Stimulated activated CD4-positive, alpha-beta T cell treated with anti-CD3 and anti-CD28 coated beads, Interleukin-4, amount 100 ng/mL, for 1 hour (primary cell): ENCODE measurements at regions not wholly inside any gene's neighbourhood (a gene's known extent, or its start where the extent isn't known, plus 50 kb on each side); places are given as distances from the start of the nearest gene placed in this dataset.
"Not testable (repeated sequence)": the region's sequence is repeated elsewhere in the genome, so short reads cannot be mapped to it uniquely, and the experiment has no call there.

Experiments
- DNase-seq: peaks from one replicate; pipeline ENCODE4 v3.0.0-alpha.2; 2020

DNA sequence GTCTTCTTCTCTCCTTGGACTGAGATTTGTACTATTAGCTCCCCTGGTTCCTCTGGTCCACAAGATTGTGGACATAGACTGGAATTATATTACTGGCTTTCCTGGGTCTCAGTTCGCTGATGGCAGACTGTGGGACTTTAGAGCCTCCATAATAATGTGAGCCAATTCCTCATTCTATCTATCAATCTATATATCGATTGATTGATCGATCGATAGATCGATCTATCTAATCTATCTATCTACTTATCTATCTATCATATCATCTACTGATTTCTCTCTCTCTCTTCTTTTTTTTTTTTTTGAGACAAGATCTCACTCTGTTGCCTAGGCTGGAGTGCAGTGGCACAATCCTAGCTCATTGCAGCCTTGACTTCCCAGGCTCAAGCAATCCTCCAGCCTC lies 51.5 kb upstream of the DDR1 start:
- DNase-seq = no peak

DNA sequence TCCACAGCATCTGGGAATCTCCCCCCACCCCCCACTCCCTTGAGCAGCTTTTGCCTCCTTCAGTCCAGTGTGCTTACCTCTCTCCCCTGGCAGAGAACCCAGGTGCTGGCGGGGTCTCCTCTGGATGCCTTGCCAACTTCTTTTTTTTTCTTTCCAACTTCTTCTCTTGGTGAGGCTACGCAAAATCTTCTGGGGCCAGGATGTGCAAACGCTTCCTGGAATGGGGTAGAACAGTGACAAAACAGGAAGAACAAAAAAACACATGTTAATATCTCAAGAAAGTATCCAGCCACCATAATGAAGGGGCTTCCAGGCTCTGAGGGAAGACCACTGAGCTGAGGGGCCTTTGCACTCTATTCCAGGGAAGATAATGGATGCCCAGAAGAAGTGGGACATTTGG lies 53.9 kb upstream of the DDR1 start:
- no peak for DNase-seq

DNA sequence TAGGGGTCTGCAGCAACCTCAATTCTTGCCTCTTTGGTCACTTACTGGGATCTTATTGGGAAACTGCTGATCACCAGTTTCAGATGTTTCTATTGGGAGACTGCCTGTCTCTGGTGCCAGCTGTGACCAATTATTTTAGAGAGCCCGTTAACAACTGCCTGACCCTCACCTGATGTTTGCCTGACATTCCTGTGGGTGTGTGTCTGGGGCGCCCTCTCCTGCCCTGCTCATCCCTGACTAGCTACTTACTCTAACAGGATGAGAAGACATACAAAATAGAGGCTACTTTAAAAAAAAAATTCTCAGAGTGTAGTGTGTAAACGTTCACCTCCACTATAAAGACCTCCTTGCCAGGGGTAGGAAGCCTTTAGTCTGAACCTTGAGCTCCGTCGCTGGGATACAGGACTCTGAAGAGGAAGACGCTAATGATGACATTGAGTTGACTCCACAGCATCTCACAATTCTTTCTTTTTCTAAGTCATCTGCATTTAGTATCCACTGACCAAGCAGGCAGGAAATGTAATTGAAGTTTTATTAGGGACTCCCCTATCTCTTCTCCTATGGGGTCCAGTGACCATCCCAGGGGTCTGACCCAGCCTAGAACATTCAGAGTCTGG lies 54.6 kb upstream of the DDR1 start:
- no peak for DNase-seq

DNA sequence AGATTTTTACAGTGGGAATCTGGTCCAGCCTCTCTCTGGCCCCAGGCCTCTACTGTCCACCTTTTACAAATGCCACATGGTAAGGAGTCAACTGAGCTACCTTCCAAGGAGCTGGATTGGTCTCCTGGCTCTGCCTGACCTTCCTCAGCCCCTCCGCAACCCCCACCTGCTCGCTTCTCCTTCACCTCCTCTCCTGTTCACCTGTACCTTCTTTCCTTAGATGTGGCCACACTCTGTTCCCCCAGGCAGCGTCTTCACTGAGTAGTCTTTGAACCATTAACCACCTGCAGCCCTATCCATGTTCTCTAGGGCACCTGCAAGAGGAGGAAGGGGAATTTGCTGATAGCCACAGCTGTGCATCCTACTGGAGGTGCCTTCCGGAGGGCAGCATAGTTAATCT lies 55.3 kb upstream of the DDR1 start:
- no peak for DNase-seq

DNA sequence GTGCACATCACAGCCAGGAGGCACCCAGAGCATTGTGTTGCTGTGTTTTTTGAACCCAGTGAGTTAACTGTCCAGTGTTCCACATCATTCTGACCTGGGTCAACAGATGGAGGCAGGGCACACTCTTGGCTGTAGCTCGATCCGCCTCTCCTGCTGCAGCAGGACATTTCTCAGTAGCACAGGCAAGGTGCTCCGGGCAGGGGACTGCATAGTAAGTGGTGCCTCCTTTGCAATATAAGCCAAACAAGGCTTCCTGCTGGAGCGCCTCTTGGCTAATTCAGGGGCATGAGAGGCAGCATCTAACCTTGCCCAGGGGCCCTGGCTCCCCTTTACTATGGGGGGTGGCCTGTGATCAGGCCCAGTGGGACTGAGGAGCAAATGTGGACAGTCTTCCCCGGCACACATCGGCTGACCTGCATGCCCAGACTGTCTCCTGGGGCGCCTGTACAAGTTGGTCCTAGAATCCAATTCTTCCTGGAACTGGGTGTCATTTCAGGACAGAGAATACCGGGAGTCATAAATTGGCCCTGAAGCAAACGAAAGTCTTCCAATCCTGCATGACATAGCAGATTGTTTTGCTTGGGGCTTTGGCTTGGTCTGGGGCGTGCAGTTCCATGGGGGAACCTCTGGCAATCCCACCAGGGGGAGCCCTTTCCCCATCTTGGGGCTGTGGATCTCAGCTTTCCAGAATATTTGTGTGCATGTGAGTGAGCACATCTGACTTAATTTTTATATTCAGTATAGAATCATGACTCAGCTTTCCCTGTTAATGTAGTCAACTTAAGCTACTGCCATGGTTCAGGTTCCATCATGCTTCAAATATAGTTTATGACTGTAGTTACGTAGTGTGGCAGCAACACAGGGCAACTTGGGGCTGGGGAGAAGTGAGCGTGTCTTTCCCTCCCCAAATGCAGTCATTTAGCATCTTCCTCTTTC lies 56.0 kb upstream of the DDR1 start:
- peak; percentile 86 for DNase-seq

DNA sequence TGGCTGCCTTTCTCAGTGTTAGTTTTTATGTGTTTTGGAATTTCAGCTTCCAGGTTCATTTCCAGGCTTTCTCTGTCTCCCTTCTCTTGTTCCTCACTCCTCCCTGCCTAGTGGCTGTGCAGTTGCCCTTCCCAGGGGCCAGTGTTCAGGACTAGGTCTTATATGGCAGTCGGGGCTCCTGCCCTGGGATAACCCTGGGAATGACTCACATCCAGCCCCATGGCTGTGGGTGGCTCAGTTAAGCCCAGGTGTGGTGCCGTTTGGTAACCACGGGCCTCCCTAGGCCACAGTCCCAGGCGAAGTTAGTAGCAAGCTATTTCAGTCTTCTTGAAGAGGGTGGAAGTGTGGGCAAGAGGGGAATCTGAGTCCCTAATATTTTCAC lies 57.4 kb upstream of the DDR1 start:
- DNase-seq = no peak

DNA sequence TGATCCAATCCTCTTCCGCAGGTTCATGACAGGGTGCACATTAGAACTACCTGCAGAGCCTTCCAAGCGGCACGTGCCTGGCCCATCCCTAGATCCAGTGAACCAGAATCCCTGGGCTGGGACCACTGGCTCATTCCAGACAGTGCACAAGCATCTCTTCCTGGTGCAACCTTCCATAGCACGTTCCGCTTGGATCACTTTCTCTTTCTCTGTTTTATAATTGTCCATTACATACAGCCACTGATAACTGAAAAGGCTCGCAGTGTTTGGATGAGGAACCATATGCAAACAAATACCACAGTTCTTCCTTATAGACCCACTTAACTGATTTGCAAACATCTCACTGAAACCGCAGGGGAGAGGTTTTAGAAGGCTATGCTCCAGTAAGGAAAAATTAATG lies 59.6 kb upstream of the DDR1 start:
- no peak for DNase-seq

DNA sequence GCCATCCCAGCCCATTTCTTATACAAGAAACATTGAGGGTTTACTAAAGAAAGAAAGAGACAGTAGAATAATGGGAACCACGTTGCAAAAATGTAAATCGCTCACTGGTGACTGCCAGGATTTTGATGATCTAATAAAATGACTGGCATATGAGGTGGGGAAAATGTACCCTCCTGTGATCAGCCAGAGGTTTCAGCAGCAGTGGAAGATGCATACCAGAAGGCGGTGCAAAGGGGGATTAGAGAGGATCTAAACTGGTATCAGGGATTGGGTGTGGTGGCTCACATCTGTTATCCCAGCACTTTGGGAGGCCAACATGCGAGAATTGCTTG lies 60.8 kb upstream of the DDR1 start:
- DNase-seq = no peak

DNA sequence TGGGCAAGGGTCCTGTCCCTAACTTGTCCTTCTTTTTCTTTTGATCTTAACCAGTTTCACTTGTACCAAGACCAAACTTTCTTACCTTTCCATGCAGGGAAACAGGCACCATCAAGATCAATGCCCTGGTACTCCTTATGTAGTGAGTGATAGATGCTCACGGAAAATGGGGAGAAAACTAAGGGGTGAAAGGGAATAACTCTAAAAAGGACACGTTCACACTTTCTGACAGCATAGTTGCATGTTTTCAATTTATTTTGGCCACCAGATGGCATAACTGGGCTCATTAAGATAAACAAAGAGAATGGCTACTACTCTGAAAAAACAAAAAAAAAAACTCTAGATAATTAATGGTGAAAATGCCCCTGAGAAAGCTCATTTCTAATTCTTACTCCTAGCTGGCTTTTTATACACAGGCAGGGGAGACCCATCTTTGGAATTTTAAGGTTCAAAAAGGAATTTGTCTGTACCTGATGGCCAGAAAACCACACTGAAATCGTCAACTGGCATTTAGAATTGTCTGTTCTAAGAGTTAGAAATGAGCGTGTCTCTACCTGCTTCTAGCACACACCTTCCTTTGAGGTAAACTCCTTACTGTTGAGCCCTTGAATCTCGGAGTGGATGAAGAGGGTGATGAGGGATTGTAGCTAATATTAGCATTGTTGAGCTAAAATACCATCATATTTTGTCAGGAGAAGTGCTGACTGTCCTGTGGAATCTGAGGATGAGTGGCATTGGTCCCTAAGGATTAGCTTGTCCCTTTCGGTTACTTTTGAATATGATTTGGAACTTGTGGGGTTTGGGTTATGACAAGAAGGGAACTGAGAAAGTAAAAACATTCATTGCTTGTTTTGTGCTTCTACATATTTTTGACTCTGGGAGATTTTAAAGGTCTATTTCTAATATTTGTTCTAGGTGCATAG lies 62.2 kb upstream of the DDR1 start:
- DNase-seq = no peak

DNA sequence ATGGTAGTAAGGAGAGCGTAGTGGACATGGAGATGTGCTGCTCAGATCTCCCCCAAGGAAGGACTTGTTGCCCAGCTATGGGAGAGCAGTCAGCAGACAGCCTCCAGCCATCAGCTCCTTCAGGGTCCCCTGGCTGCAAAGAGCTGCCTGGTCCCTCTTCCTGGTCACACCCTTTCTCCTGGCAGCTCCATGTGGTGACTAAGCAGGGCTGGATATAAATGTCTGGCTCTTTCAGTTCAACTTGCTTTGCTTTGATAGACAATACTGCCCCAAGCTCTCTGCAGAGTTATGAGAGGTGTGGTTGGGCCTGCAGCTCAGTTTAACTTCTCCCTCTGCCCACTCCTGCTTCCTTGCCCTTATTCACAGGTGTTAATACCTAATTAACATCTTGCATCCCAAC lies 64.1 kb upstream of the DDR1 start:
- DNase-seq = no peak

DNA sequence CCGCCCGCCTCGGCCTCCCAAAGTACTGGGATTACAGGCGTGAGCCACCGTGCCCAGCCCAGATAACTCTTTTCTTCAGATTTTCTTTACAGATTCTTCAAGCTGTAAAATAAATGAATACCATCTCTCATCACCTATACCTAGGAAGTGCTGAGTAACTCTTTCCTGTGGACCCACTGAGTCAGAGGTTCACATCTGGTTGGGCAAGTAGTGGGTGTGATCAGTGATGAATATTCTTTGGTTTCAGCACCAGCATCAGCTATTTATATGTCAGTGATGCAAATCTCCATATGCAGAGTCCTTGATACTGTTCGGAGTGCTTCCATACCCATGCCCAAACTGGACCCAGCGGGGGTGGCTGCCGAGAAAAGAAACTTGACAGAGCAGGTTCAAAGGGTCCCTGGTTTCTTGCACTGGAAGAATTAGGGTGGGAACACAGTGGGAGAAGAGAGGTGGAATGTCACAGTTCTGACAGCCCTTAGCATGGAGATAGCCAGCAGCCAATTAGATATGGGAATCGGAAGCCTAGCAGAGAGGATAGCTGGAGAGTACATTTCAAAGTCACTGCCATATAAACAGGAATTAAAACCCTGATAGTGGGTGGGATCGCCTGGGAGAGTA lies 64.9 kb upstream of the DDR1 start:
- peak; percentile 52 for DNase-seq

DNA sequence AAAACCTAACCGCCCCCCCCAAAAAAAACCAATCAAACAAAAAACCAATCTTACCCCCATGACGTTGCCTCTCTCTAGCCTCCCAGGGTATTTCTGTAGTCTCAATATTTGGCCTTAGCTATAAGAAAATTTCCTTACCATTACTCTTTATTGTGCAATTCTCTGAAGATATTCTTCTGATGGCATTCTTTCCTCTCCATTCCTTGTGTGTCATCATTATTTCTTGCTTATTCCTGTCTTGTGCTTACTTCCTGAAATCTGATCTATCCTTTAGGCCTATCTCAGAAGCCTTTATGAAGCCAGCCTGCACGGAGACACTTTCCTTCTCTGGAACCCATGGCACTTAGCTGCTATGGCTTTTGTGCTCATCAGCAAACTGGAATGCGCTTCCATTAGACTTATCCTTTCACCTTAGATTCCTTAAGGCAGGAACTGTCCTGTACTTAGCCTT lies 65.9 kb upstream of the DDR1 start:
- no peak for DNase-seq

DNA sequence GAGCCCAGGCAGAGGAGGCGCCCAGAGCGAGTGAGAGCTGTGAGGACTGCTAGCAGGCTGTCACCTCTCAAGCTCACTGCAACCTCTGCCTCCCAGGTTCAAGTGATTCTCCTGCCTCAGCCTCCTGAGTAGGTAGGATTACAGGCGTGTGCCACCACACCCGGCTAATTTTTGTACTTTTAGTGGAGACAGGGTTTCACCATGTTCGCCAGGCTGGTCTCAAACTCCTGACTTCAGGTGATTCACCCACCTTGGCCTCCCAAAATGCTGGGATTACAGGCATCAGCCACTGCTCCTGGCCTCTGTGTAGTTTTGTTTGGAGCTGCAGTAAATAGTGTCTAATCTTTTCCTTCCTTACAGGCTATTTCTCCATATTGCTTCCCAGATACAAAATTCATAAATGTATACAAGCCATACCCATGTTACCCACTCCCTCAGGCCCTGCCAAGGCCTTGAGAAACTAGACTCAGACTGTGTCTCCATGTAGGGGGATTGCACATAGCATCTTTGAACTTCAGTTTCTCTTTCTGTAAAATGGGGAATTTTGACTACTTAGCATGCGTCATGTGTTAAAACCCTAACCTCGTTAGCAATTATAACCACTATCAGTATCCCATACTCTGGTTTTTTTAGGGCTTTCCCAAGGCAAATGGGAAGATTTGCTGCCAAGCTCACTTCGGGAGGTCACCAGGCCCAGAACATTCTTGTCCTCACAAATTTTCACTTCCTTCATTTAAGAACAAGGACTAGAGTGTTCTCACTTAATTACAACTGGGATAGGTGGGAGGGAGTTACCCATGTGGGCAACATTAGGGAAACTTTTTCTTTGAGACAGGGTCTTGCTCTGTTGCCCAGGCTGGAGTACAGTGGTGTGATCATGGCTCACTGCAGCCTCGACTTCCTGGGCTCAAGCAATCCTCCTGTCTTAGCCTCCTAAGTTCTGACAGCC lies 67.3 kb upstream of the DDR1 start:
- no peak for DNase-seq

DNA sequence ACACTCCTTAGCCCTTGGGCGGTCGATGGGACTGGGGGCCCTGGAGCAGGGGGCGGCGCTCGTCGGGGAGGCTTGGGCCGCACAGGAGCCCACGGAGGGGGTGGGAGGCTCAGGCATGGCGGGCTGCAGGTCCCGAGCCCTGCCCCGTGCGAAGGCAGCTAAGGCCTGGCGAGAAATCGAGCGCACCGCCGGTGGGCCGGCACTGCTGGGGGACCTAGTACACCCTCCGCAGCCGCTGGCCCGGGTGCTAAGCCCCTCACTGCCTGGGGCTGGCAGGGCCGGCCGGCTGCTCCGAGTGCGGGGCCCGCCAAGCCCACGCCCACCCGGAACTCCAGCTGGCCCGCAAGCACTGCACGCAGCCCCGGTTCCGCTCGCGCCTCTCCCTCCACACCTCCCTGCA lies 68.0 kb upstream of the DDR1 start:
- DNase-seq = not testable (repeated sequence)

DNA sequence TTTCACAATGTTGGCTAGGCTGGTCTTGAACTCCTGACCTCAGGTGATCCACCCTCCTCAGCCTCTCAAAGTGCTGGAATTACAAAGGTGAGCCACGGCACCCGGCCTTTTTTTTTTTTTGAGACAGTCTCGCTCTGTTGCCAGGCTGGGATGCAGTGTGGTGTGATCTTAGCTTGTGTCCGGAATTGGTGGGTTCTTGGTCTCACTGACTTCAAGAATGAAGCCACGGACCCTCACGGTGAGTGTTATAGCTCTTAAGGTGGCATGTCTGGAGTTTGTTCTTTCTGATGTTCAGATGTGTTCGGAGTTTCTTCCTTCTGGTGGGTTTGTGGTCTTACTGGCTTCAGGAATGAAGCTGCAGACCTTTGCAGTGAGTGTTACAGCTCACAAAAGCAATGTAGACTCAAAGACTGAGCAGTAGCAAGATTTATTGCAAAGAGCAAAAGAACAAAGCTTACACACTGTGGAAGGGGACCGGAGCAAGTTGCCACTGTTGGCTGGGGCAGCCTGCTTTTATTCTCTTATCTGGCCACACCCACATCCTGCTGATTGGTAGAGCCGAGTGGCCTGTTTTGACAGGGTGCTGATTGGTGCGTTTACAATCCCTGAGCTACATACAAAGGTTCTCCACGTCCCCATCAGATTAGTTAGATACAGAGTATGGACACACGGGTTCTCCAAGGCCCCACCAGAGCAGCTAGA lies 69.1 kb upstream of the DDR1 start:
- not testable (repeated sequence) for DNase-seq

DNA sequence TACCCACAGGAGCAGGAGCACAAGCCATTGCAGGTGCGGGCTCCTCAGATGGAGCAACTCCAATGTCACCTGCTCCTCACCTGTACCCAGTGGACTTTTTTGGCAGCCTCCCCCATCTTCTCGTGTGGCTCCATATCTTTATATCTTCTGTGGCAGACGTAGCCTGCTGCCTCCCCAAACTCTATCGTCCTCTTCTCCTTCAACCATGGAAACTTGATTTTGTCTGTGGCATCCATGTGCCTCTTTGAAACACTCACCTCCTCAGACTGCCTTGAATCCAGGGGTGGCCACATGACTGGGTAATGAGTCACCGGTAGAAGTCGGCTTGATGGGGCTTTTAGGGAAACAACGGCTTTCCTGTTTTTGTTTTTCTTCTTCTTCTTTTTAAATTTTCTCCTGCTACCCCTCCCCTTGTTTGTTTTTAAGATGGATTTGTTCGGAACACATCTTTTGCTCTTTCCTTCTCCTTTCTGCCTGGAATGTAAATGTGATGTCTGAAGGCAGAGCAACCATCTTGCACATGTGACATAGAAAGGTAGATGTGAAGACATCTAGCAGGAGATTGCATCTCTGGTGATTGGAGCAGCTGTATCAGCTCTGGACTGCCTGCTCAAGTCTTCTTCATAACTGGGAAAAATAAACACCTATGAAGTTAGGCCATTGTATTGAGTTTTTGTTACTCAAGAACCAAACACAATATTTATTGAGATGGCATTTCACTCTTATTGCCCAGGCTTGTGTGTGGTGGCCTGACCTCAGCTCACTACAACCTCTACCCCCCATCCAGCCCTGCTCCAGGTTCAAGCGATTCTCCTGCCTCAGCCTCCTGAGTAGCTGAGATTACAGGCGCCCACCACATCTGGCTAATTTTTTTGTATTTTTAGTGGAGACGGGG lies 69.9 kb upstream of the DDR1 start:
- peak; percentile 59 for DNase-seq

DNA sequence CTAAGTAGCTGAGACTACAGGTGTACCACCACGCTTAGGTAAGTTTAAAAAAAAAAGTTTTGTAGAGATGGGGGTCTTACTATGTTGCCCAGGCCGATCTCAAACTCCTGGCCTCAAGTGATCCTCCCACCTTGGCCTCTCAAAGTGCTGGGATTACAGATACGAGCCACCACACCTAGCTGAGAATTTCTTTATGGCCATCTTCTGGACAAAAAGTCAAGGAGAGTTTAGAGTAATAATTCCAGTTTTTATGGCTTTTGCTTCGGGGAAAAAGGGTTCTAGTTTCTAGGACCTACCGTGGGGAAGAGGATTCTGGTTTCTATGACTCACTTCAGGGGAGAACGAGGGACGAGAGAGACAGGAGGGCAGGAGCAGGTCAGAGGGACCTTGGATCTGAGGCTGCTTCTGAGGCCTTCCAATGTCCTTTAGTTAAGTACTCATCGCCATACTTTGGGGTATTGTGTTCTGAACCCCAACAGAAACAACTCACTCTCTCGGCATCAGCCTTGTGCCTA lies 69.3 kb upstream of the IER3 start:
- no peak for DNase-seq

DNA sequence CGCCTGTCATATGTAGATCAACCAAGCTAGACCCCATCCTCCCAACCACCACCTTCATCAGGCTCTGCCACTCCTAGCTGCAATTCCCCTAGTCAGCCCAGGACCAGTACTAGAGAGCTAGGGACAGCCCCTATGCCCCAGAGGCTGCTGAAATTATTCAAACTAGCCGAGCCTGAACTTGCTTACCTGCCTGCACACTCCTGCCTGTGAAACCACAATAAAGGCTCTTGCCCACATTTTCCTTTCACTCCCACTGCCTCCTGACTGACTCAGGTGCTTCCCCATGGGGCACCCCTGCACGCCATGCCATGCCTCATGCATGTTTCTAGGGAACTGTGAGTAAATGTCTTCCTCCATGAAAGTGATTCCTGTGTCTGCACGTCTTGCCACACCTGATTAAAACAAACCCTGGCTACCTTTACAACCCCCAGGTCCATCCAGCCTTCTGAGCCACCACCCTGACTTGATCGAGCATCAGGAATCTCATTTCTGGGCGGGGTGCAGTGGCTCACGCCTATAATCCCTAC lies 66.5 kb upstream of the IER3 start:
- DNase-seq = peak; percentile 80

DNA sequence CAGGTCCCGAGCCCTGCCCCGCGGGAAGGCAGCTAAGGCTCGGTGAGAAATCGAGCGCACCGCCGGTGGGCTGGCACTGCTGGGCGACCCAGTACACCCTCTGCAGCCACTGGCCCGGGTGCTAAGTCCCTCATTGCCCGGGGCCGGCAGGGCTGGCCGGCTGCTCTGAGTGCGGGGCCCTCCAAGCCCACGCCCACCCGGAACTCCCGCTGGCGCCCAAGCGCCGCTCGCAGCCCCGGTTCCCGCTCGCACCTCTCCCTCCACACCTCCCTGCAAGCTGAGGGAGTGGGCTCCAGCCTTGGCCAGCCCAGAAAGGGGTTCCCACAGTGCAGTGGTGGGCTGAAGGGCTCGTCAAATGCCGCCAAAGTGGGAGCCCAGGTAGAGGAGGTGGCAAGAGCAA lies 63.2 kb upstream of the IER3 start:
- DNase-seq = not testable (repeated sequence)
